ENCODE measurements at regions not wholly inside any gene's neighbourhood (a gene's known extent, or its start where the extent isn't known, plus 50 kb on each side); places are given as distances from the start of the nearest gene placed in this dataset.

GRCh38 chr5:158626718-158627117 lies 473.0 kb downstream of the EBF1 start:
- TF ChIP-seq CTCF (conservative IDR thresholded peaks at IDR 0.05) (no peak), EZH2 (IDR thresholded peaks at IDR 0.05; ENCODE audit: low read depth) (no peak)
